H9 (cell line): ENCODE measurements at regions not wholly inside any gene's neighbourhood (a gene's known extent, or its start where the extent isn't known, plus 50 kb on each side); places are given as distances from the start of the nearest gene placed in this dataset.

Experiments used
- DNase-seq: peaks from one replicate; pipeline ENCODE4 v3.0.0-alpha.2; 2017
- H2AFZ ChIP-seq: one replicate; pipeline ENCODE4 v1.6.1; 2013; ENCODE audit warnings: mild to moderate bottlenecking, low read length, control low read depth, moderate library complexity
- H2AK5ac ChIP-seq: 2 replicates; pipeline ENCODE4 v1.6.1; 2013; ENCODE audit warnings: low read length, control low read depth, mixed read lengths; ENCODE audit not compliant: insufficient read length
- H2BK120ac ChIP-seq: one replicate; pipeline ENCODE4 v1.6.1; 2013; ENCODE audit warnings: low read depth, mild to moderate bottlenecking, low read length, control low read depth, inconsistent platforms; ENCODE audit not compliant: poor library complexity, severe bottlenecking
- H2BK12ac ChIP-seq: 2 replicates; pipeline ENCODE4 v1.6.1; 2013; ENCODE audit warnings: low read length, control low read depth, mixed read lengths, low read depth; ENCODE audit not compliant: insufficient read length
- H2BK15ac ChIP-seq: 2 replicates; pipeline ENCODE4 v1.6.1; 2013; ENCODE audit warnings: low read depth, low read length, control low read depth
- H2BK20ac ChIP-seq: one replicate; pipeline ENCODE4 v1.6.1; 2013; ENCODE audit warnings: low read depth, mild to moderate bottlenecking, low read length, control low read depth, inconsistent platforms; ENCODE audit not compliant: poor library complexity, severe bottlenecking
- H2BK5ac ChIP-seq: 2 replicates; pipeline ENCODE4 v1.6.1; 2013; ENCODE audit warnings: low read length, control low read depth, mixed read lengths; ENCODE audit not compliant: insufficient read length
- H3K14ac ChIP-seq: 2 replicates; pipeline ENCODE4 v1.6.1; 2013; ENCODE audit warnings: low read length, control low read depth; ENCODE audit not compliant: insufficient read depth
- H3K18ac ChIP-seq: 2 replicates; pipeline ENCODE4 v1.6.1; 2013; ENCODE audit warnings: low read depth, mild to moderate bottlenecking, mixed read lengths, low read length, control low read depth; ENCODE audit not compliant: insufficient read length
- H3K23ac ChIP-seq: 2 replicates; pipeline ENCODE4 v1.6.1; 2013; ENCODE audit warnings: low read length, control low read depth, mixed read lengths, low read depth; ENCODE audit not compliant: insufficient read length
- H3K23me2 ChIP-seq: 2 replicates; pipeline ENCODE4 v1.6.1; 2013; ENCODE audit warnings: low read depth, mild to moderate bottlenecking, mixed read lengths, low read length, control low read depth; ENCODE audit not compliant: insufficient read length, poor library complexity, severe bottlenecking
- H3K27ac ChIP-seq: 2 replicates; pipeline ENCODE4 v1.5.1; 2013; ENCODE audit warnings: low read length, control low read depth, mixed read lengths, low read depth; ENCODE audit not compliant: insufficient read length
- H3K27me3 ChIP-seq: 2 replicates; pipeline ENCODE4 v1.6.1; 2013; ENCODE audit warnings: low read length, control low read depth, inconsistent platforms; ENCODE audit not compliant: insufficient read depth
- H3K4ac ChIP-seq: 2 replicates; pipeline ENCODE4 v1.6.1; 2013; ENCODE audit warnings: low read depth, mild to moderate bottlenecking, control low read depth, inconsistent platforms, low read length, moderate library complexity
- H3K4me1 ChIP-seq: 2 replicates; pipeline ENCODE4 v1.6.1; 2013; ENCODE audit warnings: low read length, control low read depth, inconsistent platforms; ENCODE audit not compliant: insufficient read depth
- H3K4me2 ChIP-seq: 2 replicates; pipeline ENCODE4 v1.6.1; 2013; ENCODE audit warnings: low read length, control low read depth, mixed read lengths; ENCODE audit not compliant: insufficient read length, insufficient read depth
- H3K56ac ChIP-seq: 2 replicates; pipeline ENCODE4 v1.6.1; 2013; ENCODE audit warnings: low read depth, mild to moderate bottlenecking, mixed read lengths, low read length, control low read depth; ENCODE audit not compliant: insufficient read length
- H3K79me1 ChIP-seq: 2 replicates; pipeline ENCODE4 v1.6.1; 2013; ENCODE audit warnings: low read depth, mild to moderate bottlenecking, moderate library complexity, low read length, control low read depth, inconsistent platforms; ENCODE audit not compliant: insufficient read depth, poor library complexity, severe bottlenecking
- H3K79me2 ChIP-seq: 2 replicates; pipeline ENCODE4 v1.6.1; 2013; ENCODE audit warnings: low read length, control low read depth, inconsistent platforms; ENCODE audit not compliant: insufficient read depth
- H3K9ac ChIP-seq: 2 replicates; pipeline ENCODE4 v1.6.1; 2013; ENCODE audit warnings: low read length, control low read depth, mixed read lengths; ENCODE audit not compliant: insufficient read length; ENCODE audit errors: extremely low read depth
- H3K9me3 ChIP-seq: one replicate; pipeline ENCODE4 v1.6.1; 2013; ENCODE audit warnings: low read depth, low read length, inconsistent platforms; ENCODE audit not compliant: control insufficient read depth
- H3T11ph ChIP-seq: one replicate; pipeline ENCODE4 v1.6.1; 2013; ENCODE audit warnings: mild to moderate bottlenecking, low read length, control low read depth, inconsistent platforms
- H4K20me1 ChIP-seq: one replicate; pipeline ENCODE4 v1.6.1; 2013; ENCODE audit not compliant: control insufficient read depth, insufficient read length, insufficient read depth
- H4K5ac ChIP-seq: 2 replicates; pipeline ENCODE4 v1.6.1; 2013; ENCODE audit warnings: low read depth, mild to moderate bottlenecking, mixed read lengths, low read length, control low read depth; ENCODE audit not compliant: insufficient read length
- H4K8ac ChIP-seq: replicated peaks from 2 replicates; pipeline ENCODE4 v1.6.1; 2013; ENCODE audit warnings: low read length, control low read depth, mixed read lengths, low read depth; ENCODE audit not compliant: insufficient read length
- H4K91ac ChIP-seq: 2 replicates; pipeline ENCODE4 v1.6.1; 2013; ENCODE audit warnings: low read depth, mild to moderate bottlenecking, moderate library complexity, mixed read lengths, low read length, control low read depth; ENCODE audit not compliant: insufficient read length
- H3K27ac Mint-ChIP-seq, 3 experiments: 2 replicates in 2 of 3; 3 replicates in 1 of 3; pipeline ENCODE4 v1.8.0; 2020 to 2021; ENCODE audit warnings: mixed read lengths in 3 of 3, mild to moderate bottlenecking in 1 of 3, moderate library complexity in 1 of 3
- H3K27me3 Mint-ChIP-seq: 2 replicates; pipeline ENCODE4 v1.8.0; 2021; ENCODE audit warnings: low read depth, mild to moderate bottlenecking, moderate library complexity, mixed read lengths
- H3K36me3 Mint-ChIP-seq, 3 experiments: 2 replicates in 2 of 3; 3 replicates in 1 of 3; pipeline ENCODE4 v1.8.0; 2020 to 2021; ENCODE audit warnings: low read depth in 3 of 3, mixed read lengths in 3 of 3; ENCODE audit not compliant: insufficient read depth in 1 of 3
- H3K4me1 Mint-ChIP-seq, 2 experiments: 2 replicates each; pipeline ENCODE4 v1.8.0; 2020; ENCODE audit warnings: mixed read lengths in 2 of 2
- H3K4me3 Mint-ChIP-seq, 2 experiments: 2 replicates in 1 of 2; 3 replicates in 1 of 2; pipeline ENCODE4 v1.8.0; 2020 to 2021; ENCODE audit warnings: mild to moderate bottlenecking in 2 of 2, mixed read lengths in 2 of 2, moderate library complexity in 1 of 2
- H3K9me3 Mint-ChIP-seq, 2 experiments: 2 replicates in 1 of 2; 3 replicates in 1 of 2; pipeline ENCODE4 v1.8.0; 2020; ENCODE audit warnings: mild to moderate bottlenecking in 2 of 2, mixed read lengths in 2 of 2, moderate library complexity in 1 of 2
- WGBS: extraction: QIAGEN DNeasy Blood & Tissue Kit; methylation state at CpG from one replicate; pipeline ENCODE4 v1.1.7; 2013; ENCODE audit warnings: missing lambda C conversion rate, low lambda C conversion rate, mixed read lengths; ENCODE audit not compliant: insufficient read length; ENCODE audit errors: extremely low coverage; 5-methylcytosine and 5-hydroxymethylcytosine counted together
- TF ChIP-seq, protein P1 (sequence below): fragments of 200-600 bp; sonication (generic); conservative IDR thresholded peaks from 3 replicates; pipeline ENCODE4 v1.8.0; 2021; ENCODE audit warnings: antibody characterized with exemption, mild to moderate bottlenecking

DNA sequence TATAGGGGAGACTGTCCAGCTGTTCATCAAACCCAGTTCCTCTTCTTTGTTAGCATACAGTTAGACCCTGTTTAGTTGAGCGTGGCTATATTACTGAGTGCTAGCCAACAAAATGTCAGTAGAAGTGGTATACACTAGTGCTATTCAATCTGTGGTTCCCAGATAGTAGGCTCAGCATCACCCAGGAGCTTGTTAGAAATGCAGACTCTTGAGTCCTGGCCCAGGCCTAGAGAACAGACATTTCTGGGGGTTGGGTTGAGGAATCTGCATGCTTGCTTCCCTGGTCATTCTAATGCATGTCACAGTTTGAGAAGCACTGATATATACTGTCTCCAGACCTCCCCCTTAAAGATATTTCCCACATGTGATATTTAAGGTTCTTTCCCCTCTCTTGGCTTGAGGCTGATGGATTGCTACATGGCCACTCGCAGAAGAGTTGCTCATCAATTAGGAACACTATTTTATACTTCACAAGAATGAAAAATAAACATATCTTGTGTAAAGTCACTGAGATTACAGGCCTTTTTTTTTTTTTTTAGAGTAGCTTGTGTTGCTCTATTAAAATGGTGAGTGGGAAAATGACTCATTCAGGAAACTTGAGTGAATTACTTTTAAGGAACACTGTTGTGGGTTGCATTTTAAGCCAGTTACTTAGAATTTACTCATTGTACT, 289.0 kb downstream of the STIM2 start:
- H3K79me1 ChIP-seq = no peaks in the 10 kb centered on the region
- H2BK15ac ChIP-seq = no peak overlapping the region
- Mint-ChIP-seq H3K4me1 (peaks cover 0 to 16% of the 10 kb centered on the region in 2 experiments; a peak in 2 of 4 replicates), H3K36me3 (peaks cover 2 to 5% (median 4%) of the 10 kb centered on the region in 3 experiments; a peak in 3 of 7 replicates), H3K27me3 (no peaks in the 10 kb centered on the region), H3K4me3 (no peak overlapping the region), H3K9me3 (peaks cover 4 to 6% of the 10 kb centered on the region in 2 experiments; a peak in 4 of 5 replicates), H3K27ac (no peak overlapping the region)
- no peak overlapping the region for H3K4ac ChIP-seq
- H2BK5ac ChIP-seq = no peak overlapping the region
- H3K14ac ChIP-seq = no peak overlapping the region
- no CpG with 5 or more reads among the region's 2 CpGs for WGBS
- H2AFZ ChIP-seq = no peak overlapping the region
- no peak overlapping the region for H2BK20ac ChIP-seq
- no peak overlapping the region for H3K23ac ChIP-seq
- no peak overlapping the region for H3K9ac ChIP-seq
- H3K4me2 ChIP-seq = no peak overlapping the region
- no peak overlapping the region for H4K5ac ChIP-seq
- H4K8ac ChIP-seq = no peak overlapping the region
- no peaks in the 10 kb centered on the region for H3K79me2 ChIP-seq
- no peak overlapping the region for H3T11ph ChIP-seq
- TF ChIP-seq, protein P1, sequence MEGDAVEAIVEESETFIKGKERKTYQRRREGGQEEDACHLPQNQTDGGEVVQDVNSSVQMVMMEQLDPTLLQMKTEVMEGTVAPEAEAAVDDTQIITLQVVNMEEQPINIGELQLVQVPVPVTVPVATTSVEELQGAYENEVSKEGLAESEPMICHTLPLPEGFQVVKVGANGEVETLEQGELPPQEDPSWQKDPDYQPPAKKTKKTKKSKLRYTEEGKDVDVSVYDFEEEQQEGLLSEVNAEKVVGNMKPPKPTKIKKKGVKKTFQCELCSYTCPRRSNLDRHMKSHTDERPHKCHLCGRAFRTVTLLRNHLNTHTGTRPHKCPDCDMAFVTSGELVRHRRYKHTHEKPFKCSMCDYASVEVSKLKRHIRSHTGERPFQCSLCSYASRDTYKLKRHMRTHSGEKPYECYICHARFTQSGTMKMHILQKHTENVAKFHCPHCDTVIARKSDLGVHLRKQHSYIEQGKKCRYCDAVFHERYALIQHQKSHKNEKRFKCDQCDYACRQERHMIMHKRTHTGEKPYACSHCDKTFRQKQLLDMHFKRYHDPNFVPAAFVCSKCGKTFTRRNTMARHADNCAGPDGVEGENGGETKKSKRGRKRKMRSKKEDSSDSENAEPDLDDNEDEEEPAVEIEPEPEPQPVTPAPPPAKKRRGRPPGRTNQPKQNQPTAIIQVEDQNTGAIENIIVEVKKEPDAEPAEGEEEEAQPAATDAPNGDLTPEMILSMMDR = no peak
- H3K56ac ChIP-seq = no peak overlapping the region
- H2BK12ac ChIP-seq = no peak overlapping the region
- H3K23me2 ChIP-seq = no peaks in the 10 kb centered on the region
- H3K27ac ChIP-seq = no peak overlapping the region
- no peaks in the 10 kb centered on the region for H4K20me1 ChIP-seq
- no peak overlapping the region for H3K18ac ChIP-seq
- H2AK5ac ChIP-seq = no peak overlapping the region
- H2BK120ac ChIP-seq = no peak overlapping the region
- no peaks in the 10 kb centered on the region for H3K9me3 ChIP-seq
- no peaks in the 10 kb centered on the region; the same call in 1 of the 2 replicates for H3K4me1 ChIP-seq
- no peak for DNase-seq
- no peaks in the 10 kb centered on the region for H3K27me3 ChIP-seq
- H4K91ac ChIP-seq = no peak overlapping the region
